Nephron progenitor cell (in vitro differentiated cells): ENCODE measurements at regions not wholly inside any gene's neighbourhood (a gene's known extent, or its start where the extent isn't known, plus 50 kb on each side); places are given as distances from the start of the nearest gene placed in this dataset.
"Not testable (repeated sequence)": the region's sequence is repeated elsewhere in the genome, so short reads cannot be mapped to it uniquely, and the experiment has no call there.

Experiments
- DNase-seq: peaks from one replicate; pipeline ENCODE4 v3.0.0; 2021
- H3K27ac Mint-ChIP-seq: 2 replicates; pipeline ENCODE4 v1.8.0; 2021; ENCODE audit warnings: mild to moderate bottlenecking, moderate library complexity, mixed read lengths
- H3K27me3 Mint-ChIP-seq: 2 replicates; pipeline ENCODE4 v1.8.0; 2021; ENCODE audit warnings: mild to moderate bottlenecking, low read depth, mixed read lengths; ENCODE audit not compliant: poor library complexity
- H3K36me3 Mint-ChIP-seq: 2 replicates; pipeline ENCODE4 v1.8.0; 2021; ENCODE audit warnings: low read depth, mixed read lengths
- H3K4me1 Mint-ChIP-seq: 2 replicates; pipeline ENCODE4 v1.8.0; 2021; ENCODE audit warnings: mixed read lengths
- H3K4me3 Mint-ChIP-seq: 2 replicates; pipeline ENCODE4 v1.8.0; 2021; ENCODE audit warnings: mild to moderate bottlenecking, moderate library complexity, mixed read lengths
- H3K9me3 Mint-ChIP-seq: 2 replicates; pipeline ENCODE4 v1.8.0; 2021; ENCODE audit warnings: mild to moderate bottlenecking, moderate library complexity, mixed read lengths
- TF ChIP-seq, protein P1 (sequence below): fragments of 200-600 bp; sonication (generic); IDR thresholded peaks from 2 replicates; pipeline ENCODE4 v1.5.0; 2021; ENCODE audit warnings: antibody characterized with exemption

DNA sequence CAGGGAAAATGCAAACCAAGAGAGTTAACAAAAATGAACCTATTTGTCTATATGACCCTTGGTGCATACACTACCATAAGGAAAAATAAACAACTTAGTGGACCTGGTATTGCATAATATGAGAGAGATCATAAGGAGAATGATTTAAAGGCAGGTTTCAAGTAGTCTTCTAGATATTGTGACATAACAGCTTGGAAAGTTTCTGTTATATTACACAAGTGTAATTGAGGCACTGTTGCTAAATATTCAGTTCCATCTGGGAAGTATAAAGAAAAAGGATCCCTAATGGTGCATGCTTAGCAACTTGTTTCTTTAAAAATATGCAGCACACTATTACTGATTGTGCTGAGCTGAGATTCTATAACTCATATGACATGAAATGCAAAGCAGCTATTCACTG lies 252.2 kb upstream of the SPHKAP start:
- Mint-ChIP-seq H3K27ac (no peak overlapping the region), H3K9me3 (peaks cover 5% of the 10 kb centered on the region), H3K27me3 (peaks cover 4% of the 10 kb centered on the region), H3K36me3 (no peaks in the 10 kb centered on the region), H3K4me3 (no peak overlapping the region), H3K4me1 (peaks cover 5% of the 10 kb centered on the region)
- no peak for DNase-seq
- TF ChIP-seq, protein P1, sequence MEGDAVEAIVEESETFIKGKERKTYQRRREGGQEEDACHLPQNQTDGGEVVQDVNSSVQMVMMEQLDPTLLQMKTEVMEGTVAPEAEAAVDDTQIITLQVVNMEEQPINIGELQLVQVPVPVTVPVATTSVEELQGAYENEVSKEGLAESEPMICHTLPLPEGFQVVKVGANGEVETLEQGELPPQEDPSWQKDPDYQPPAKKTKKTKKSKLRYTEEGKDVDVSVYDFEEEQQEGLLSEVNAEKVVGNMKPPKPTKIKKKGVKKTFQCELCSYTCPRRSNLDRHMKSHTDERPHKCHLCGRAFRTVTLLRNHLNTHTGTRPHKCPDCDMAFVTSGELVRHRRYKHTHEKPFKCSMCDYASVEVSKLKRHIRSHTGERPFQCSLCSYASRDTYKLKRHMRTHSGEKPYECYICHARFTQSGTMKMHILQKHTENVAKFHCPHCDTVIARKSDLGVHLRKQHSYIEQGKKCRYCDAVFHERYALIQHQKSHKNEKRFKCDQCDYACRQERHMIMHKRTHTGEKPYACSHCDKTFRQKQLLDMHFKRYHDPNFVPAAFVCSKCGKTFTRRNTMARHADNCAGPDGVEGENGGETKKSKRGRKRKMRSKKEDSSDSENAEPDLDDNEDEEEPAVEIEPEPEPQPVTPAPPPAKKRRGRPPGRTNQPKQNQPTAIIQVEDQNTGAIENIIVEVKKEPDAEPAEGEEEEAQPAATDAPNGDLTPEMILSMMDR = no peak

DNA sequence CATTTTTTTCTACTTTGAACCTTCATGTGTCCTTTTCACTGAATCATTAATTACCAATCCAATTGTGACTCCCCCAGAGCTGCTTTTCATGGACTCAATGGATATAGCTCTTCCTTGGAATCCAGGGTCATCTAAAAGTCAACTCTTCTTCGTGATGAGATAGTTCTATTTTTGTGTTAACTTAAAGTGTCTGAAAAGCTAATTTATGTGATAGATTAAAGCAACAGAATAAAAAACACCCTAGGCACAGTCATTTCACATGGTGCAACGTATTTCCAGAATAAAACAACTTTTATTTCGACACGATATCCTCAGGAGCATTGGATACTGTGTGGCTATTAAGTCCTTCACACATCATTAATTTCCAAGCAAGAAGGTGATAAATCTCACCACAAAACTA lies 250.6 kb upstream of the SPHKAP start:
- no peaks in the 10 kb centered on the region for H3K36me3 Mint-ChIP-seq
- no peak overlapping the region for H3K4me3 Mint-ChIP-seq
- peaks cover 20% of the 10 kb centered on the region for H3K9me3 Mint-ChIP-seq
- TF ChIP-seq, protein P1 = no peak
- no peak for DNase-seq
- H3K4me1 Mint-ChIP-seq = peaks cover 5% of the 10 kb centered on the region
- H3K27me3 Mint-ChIP-seq = peaks cover 4% of the 10 kb centered on the region
- no peak overlapping the region for H3K27ac Mint-ChIP-seq

DNA sequence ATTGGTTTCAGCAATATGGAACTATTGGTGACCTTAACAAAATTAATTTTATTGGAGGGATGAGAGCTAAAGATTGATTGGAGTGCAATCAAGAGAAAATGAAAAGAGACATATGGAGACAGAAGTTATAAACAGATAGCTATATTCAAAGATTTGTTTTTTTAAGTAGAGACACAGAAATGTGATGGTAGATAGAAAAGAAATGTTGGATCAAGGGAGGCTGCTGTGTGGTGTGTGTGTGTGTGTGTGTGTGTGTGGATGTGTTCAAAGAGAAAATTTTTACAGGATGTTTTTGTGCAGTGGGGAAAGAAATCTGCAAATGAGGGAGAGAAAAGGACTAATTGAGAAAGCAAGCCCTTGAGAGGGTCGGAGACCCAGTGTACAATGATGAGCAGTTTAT lies 249.5 kb upstream of the SPHKAP start:
- TF ChIP-seq, protein P1 = no peak
- no peak for DNase-seq
- H3K27ac Mint-ChIP-seq = no peak overlapping the region
- no peaks in the 10 kb centered on the region for H3K27me3 Mint-ChIP-seq
- peaks cover 31% of the 10 kb centered on the region for H3K9me3 Mint-ChIP-seq
- H3K4me1 Mint-ChIP-seq = peaks cover 5% of the 10 kb centered on the region
- H3K4me3 Mint-ChIP-seq = no peak overlapping the region
- no peaks in the 10 kb centered on the region for H3K36me3 Mint-ChIP-seq

DNA sequence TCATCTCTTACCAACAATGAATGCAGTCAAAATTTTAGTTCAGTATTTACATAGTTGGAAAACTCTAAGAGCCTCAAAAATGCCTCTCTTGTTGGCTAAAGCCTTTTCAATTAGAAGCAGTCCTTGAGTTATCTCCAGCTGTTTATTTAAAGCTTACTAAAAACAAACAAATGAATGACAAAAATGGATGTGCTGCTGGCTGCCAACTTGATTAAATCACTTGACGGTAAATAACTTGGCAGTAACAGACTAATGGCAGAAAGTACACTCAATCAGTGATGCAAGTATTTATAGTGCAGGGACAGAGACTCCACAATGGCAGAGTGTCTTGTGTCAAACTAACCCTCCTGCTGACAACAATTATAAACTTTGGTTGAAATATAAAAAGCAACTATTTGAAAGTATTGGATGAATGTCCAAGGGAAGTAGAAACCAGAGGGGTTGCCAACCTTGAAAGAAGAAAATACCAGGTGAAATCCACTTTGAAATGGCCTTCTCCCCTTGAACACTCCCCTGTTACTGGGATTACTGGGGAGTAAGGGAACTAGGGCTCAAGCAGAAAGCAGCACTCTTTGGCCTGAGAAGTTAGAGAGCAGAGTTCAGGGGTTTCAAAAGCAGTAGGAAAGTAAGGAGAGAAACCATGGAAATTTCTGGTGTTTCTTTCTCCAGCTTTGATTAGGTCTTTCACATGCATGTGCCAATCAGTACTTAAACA lies 245.2 kb upstream of the SPHKAP start:
- Mint-ChIP-seq H3K27me3 (no peaks in the 10 kb centered on the region), H3K4me3 (no peak overlapping the region), H3K4me1 (no peaks in the 10 kb centered on the region), H3K9me3 (peaks cover 38% of the 10 kb centered on the region), H3K36me3 (no peaks in the 10 kb centered on the region), H3K27ac (no peak overlapping the region)
- no peak for DNase-seq
- TF ChIP-seq, protein P1 = no peak

DNA sequence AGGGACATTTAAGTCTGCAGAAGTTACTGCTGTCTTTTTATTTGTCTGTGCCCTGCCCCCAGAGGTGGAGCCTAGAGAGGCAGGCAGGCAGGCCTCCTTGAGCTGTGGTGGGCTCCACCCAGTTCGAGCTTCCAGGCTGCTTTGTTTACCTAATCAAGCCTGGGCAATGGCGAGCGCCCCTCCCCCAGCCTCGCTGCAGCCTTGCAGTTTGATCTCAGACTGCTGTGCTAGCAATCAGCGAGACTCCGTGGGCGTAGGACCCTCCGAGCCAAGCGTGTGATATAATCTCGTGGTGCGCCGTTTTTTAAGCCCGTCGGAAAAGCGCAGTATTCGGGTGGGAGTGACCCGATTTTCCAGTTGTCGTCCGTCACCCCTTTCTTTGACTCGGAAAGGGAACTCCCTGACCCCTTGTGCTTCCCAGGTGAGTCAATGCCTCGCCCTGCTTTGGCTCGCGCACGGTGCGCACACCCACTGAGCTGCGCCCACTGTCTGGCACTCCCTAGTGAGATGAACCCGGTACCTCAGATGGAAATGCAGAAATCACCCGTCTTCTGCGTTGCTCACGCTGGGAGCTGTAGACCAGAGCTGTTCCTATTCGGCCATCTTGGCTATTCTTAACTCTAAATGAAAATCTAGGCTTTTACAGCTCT lies 244.0 kb upstream of the SPHKAP start:
- H3K27ac Mint-ChIP-seq, H3K4me3 Mint-ChIP-seq, H3K36me3 Mint-ChIP-seq, H3K4me1 Mint-ChIP-seq, H3K27me3 Mint-ChIP-seq: not testable (repeated sequence)
- DNase-seq = peak; percentile 2
- peaks cover 38% of the 10 kb centered on the region for H3K9me3 Mint-ChIP-seq

DNA sequence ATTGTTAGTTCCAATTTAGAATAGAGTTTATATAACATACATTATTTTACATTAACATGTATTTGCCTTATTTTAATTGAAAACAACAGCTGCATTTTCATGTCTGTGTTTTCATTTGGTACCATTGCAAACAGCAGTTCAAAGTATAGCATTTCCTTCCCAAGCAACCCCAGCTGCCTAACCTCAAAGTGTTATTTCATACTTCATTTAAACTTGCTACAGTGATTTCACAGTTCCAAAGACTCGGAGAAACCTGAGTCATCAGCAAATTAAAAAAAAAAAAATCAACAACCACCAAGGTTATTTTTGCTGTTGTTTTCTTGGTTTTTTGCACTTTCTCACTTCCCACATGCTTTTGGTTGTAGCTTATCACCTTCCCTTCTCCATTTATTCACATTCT lies 236.5 kb upstream of the SPHKAP start:
- no peak for DNase-seq
- TF ChIP-seq, protein P1 = no peak
- H3K9me3 Mint-ChIP-seq = no peaks in the 10 kb centered on the region
- no peak overlapping the region for H3K4me3 Mint-ChIP-seq
- H3K4me1 Mint-ChIP-seq = no peaks in the 10 kb centered on the region
- H3K36me3 Mint-ChIP-seq = no peaks in the 10 kb centered on the region
- no peak overlapping the region for H3K27ac Mint-ChIP-seq
- H3K27me3 Mint-ChIP-seq = peaks cover 2% of the 10 kb centered on the region
